ENCODE measurements at regions not wholly inside any gene's neighbourhood (a gene's known extent, or its start where the extent isn't known, plus 50 kb on each side); places are given as distances from the start of the nearest gene placed in this dataset.

DNA sequence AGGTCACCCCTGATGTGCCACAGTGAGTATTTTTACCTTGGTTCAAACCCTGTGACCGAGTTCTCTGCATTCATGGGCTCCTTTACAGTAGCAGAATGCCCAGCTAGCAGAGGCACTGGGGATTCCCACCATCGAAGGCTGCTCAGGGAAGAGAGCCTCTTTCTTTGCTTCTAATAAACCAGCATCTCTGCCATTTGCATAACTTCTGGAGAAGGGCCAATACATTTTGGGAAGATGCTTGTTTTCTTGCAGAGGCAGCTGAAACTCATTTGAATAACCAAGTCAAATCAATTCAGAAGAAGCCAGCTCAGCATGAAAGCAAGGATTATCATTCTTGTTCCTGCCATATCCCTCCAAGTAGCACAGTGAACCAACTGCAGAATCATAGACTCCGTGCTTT, 82.9 kb upstream of the WDR11 start:
- no peaks in the 10 kb centered on the region for H3K27me3 ChIP-seq (ENCODE audit: control insufficient read depth in 2 of 2, insufficient read depth in 2 of 2, low read length in 2 of 2)
- DNase-seq (ENCODE audit: extremely low read depth in 1 of 4, low spot score in 3 of 4): no peak
- intact Hi-C loops (cut with micrococcal nuclease): no loop called here
- H3K79me2 ChIP-seq (ENCODE audit: control insufficient read depth, insufficient read depth, low read length): no peaks in the 10 kb centered on the region
- H3K27ac ChIP-seq (ENCODE audit: extremely low read depth, low read depth, low read length): no peak overlapping the region
- no TSS peak for BruUV-seq (replicated peaks)
- no peaks in the 10 kb centered on the region for H3K9me3 ChIP-seq (replicated peaks; ENCODE audit: control insufficient read depth, insufficient read depth, low read depth, low read length)
- no peaks in the 10 kb centered on the region for H4K20me1 ChIP-seq (replicated peaks; ENCODE audit: control insufficient read depth, insufficient read depth, low read length)
- no peaks in the 10 kb centered on the region for H3K9me1 ChIP-seq (ENCODE audit: control insufficient read depth, insufficient read depth, low read length)
- ChIA-PET POLR2A (no interaction called here), CTCF (ENCODE audit: low intra/inter-chr PET ratio) (no interaction called here)
- no peak overlapping the region for H2AFZ ChIP-seq (ENCODE audit: low read depth, low read length)
- TF ChIP-seq, protein P1, sequence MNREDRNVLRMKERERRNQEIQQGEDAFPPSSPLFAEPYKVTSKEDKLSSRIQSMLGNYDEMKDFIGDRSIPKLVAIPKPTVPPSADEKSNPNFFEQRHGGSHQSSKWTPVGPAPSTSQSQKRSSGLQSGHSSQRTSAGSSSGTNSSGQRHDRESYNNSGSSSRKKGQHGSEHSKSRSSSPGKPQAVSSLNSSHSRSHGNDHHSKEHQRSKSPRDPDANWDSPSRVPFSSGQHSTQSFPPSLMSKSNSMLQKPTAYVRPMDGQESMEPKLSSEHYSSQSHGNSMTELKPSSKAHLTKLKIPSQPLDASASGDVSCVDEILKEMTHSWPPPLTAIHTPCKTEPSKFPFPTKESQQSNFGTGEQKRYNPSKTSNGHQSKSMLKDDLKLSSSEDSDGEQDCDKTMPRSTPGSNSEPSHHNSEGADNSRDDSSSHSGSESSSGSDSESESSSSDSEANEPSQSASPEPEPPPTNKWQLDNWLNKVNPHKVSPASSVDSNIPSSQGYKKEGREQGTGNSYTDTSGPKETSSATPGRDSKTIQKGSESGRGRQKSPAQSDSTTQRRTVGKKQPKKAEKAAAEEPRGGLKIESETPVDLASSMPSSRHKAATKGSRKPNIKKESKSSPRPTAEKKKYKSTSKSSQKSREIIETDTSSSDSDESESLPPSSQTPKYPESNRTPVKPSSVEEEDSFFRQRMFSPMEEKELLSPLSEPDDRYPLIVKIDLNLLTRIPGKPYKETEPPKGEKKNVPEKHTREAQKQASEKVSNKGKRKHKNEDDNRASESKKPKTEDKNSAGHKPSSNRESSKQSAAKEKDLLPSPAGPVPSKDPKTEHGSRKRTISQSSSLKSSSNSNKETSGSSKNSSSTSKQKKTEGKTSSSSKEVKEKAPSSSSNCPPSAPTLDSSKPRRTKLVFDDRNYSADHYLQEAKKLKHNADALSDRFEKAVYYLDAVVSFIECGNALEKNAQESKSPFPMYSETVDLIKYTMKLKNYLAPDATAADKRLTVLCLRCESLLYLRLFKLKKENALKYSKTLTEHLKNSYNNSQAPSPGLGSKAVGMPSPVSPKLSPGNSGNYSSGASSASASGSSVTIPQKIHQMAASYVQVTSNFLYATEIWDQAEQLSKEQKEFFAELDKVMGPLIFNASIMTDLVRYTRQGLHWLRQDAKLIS (CRISPR knock-in tag; IDR thresholded peaks at IDR 0.05): no peak
- no peak for TF ChIP-seq MED1 (CRISPR knock-in tag; IDR thresholded peaks at IDR 0.05; ENCODE audit: borderline replicate concordance)
- TF ChIP-seq ILF3 (IDR thresholded peaks at IDR 0.05; ENCODE audit: borderline replicate concordance): no peak
- TF ChIP-seq DACH1 (IDR thresholded peaks at IDR 0.05; ENCODE audit: partially characterized antibody): no peak
- TF ChIP-seq GATAD2A (IDR thresholded peaks at IDR 0.05): no peak
- no peak for TF ChIP-seq TRIM28 (IDR thresholded peaks at IDR 0.05)
- TF ChIP-seq ZNF12 (CRISPR knock-in tag; IDR thresholded peaks at IDR 0.05): no peak
- TF ChIP-seq, protein P2, sequence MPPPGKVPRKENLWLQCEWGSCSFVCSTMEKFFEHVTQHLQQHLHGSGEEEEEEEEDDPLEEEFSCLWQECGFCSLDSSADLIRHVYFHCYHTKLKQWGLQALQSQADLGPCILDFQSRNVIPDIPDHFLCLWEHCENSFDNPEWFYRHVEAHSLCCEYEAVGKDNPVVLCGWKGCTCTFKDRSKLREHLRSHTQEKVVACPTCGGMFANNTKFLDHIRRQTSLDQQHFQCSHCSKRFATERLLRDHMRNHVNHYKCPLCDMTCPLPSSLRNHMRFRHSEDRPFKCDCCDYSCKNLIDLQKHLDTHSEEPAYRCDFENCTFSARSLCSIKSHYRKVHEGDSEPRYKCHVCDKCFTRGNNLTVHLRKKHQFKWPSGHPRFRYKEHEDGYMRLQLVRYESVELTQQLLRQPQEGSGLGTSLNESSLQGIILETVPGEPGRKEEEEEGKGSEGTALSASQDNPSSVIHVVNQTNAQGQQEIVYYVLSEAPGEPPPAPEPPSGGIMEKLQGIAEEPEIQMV (tag; conservative IDR thresholded peaks at IDR 0.05; ENCODE audit: low read depth): no peak
- no peak for TF ChIP-seq RAD21 (CRISPR knock-in tag; conservative IDR thresholded peaks at IDR 0.05 in 1 of 2, IDR thresholded peaks at IDR 0.05 in 1 of 2)
- TF ChIP-seq, protein P3, sequence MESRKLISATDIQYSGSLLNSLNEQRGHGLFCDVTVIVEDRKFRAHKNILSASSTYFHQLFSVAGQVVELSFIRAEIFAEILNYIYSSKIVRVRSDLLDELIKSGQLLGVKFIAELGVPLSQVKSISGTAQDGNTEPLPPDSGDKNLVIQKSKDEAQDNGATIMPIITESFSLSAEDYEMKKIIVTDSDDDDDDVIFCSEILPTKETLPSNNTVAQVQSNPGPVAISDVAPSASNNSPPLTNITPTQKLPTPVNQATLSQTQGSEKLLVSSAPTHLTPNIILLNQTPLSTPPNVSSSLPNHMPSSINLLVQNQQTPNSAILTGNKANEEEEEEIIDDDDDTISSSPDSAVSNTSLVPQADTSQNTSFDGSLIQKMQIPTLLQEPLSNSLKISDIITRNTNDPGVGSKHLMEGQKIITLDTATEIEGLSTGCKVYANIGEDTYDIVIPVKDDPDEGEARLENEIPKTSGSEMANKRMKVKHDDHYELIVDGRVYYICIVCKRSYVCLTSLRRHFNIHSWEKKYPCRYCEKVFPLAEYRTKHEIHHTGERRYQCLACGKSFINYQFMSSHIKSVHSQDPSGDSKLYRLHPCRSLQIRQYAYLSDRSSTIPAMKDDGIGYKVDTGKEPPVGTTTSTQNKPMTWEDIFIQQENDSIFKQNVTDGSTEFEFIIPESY (CRISPR knock-in tag; IDR thresholded peaks at IDR 0.05): no peak
- H3K4me2 ChIP-seq (ENCODE audit: insufficient read depth, low read length): no peak overlapping the region
- no peak overlapping the region for H3K4me3 ChIP-seq
- FAIRE-seq: no peak
- H3K9ac ChIP-seq (ENCODE audit: insufficient read depth in 1 of 2, low read depth in 2 of 2, low read length in 2 of 2): no peak overlapping the region
- in situ Hi-C loops (cut with MboI): no loop called here
- H3K4me1 ChIP-seq (replicated peaks in 1 of 2; ENCODE audit: control insufficient read depth in 2 of 2, insufficient read depth in 2 of 2, low read length in 2 of 2): no peaks in the 10 kb centered on the region
- no peak for ATAC-seq
- H3K36me3 ChIP-seq (ENCODE audit: control insufficient read depth, insufficient read depth, low read length): no peaks in the 10 kb centered on the region
- 0% methylated on average over 3 of the region's 3 CpGs for WGBS (ENCODE audit: insufficient coverage, low coverage, missing lambda C conversion rate)
